Activated CD8-positive, alpha-beta memory T cell treated with anti-CD3 and anti-CD28 coated beads, Interleukin-2, amount 50 U/mL, for 48 hours (primary cell): ENCODE measurements at regions not wholly inside any gene's neighbourhood (a gene's known extent, or its start where the extent isn't known, plus 50 kb on each side); places are given as distances from the start of the nearest gene placed in this dataset.

Source experiments
- DNase-seq: peaks from one replicate; pipeline ENCODE4 v3.0.0-alpha.2; 2020

DNA sequence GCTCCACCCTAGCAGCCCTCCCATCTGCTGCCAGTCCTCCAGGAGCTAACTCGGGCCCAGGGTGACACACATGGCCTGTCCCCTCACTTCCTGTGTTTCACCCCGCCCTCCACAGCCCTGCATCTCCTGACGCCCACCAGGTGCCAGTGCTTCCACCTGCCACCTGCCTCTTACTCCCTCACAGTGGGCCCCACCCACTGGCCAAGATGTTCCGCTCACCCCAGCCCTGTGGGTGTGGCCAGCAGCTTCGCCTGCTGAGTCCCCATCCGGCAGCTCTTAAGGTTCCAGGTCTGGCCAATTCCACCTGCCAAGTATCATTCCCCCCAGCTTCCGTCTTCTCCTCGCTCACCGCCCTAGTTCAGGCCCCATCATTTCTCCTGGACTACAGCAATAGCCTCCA is 184.1 kb downstream of the MBOAT1 start:
- no peak for DNase-seq

GRCh38 chr6:20028562-20028961 is 183.7 kb downstream of the MBOAT1 start:
- DNase-seq: no peak

- no peak for DNase-seq
Measured at GRCh38 chr6:20029979-20030378, 182.3 kb downstream of the MBOAT1 start.

- no peak for DNase-seq
Measured at GRCh38 chr6:20031342-20031741, 180.9 kb downstream of the MBOAT1 start.

GRCh38 chr6:20033697-20034407 is 178.4 kb downstream of the MBOAT1 start:
- no peak for DNase-seq

GRCh38 chr6:20034408-20034769 is 177.9 kb downstream of the MBOAT1 start:
- DNase-seq: no peak

- DNase-seq: no peak
Measured at GRCh38 chr6:20036141-20036677, 176.1 kb downstream of the MBOAT1 start.

- no peak for DNase-seq
Measured at GRCh38 chr6:20038410-20039204, 173.7 kb downstream of the MBOAT1 start.

GRCh38 chr6:20044883-20045282 is 167.4 kb downstream of the MBOAT1 start:
- no peak for DNase-seq
